Stimulated activated naive B cell treated with anti-CD40 and anti-IgM and Interleukin-4, amounts not matched to agents 10 μg/mL and 1 μg/mL and 100 μg/mL, for 72 hours (primary cell): ENCODE measurements at regions not wholly inside any gene's neighbourhood (a gene's known extent, or its start where the extent isn't known, plus 50 kb on each side); places are given as distances from the start of the nearest gene placed in this dataset.
"Not testable (repeated sequence)": the region's sequence is repeated elsewhere in the genome, so short reads cannot be mapped to it uniquely, and the experiment has no call there.

ENCODE experiments used
- ATAC-seq, 2 donors: fragments of 150-1000 bp; cut with Tn5 transposase; replicated peaks; 2 replicates each; pipeline ENCODE4 v1.10.0; 2021; ENCODE audit warnings: moderate library complexity in 1 of 2
- DNase-seq: peaks from one replicate; pipeline ENCODE4 v3.0.0; 2021
- H3K27ac Mint-ChIP-seq: one replicate; pipeline ENCODE4 v1.8.0; 2022; ENCODE audit warnings: mild to moderate bottlenecking, mixed read lengths
- H3K27me3 Mint-ChIP-seq, 2 donors: one replicate each; pipeline ENCODE4 v1.8.0; 2022; ENCODE audit warnings: mixed read lengths in 2 of 2
- H3K36me3 Mint-ChIP-seq, 2 donors: one replicate each; pipeline ENCODE4 v1.8.0; 2022; ENCODE audit warnings: mixed read lengths in 2 of 2, mild to moderate bottlenecking in 1 of 2
- H3K4me1 Mint-ChIP-seq, 2 donors: one replicate each; pipeline ENCODE4 v1.8.0; 2022; ENCODE audit warnings: mixed read lengths in 2 of 2, mild to moderate bottlenecking in 1 of 2
- H3K4me3 Mint-ChIP-seq, 2 donors: one replicate each; pipeline ENCODE4 v1.8.0; 2022; ENCODE audit warnings: mild to moderate bottlenecking in 2 of 2, mixed read lengths in 2 of 2, moderate library complexity in 1 of 2
- H3K9me3 Mint-ChIP-seq, 2 donors: one replicate each; pipeline ENCODE4 v1.8.0; 2022; ENCODE audit warnings: mixed read lengths in 2 of 2, mild to moderate bottlenecking in 1 of 2

DNA sequence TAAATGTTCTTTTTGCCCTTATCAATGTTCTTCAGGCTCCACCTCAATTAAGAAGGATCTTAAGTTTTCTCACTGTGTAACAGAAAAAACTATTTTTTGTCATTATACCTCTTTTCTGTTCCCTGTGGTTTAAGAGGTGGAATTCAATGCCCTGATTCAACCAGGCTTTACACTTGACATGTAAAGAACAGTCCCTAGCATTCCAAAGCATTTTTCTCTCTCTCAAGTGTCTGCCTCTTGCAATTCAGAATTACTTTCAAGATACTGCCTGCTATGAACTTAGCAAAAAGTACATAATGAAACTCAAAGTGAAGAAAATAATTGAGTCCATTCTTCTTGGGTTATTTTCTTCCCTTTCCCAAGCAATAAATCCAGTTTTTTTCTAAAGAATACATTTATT is 160.6 kb upstream of the NOL4 start:
- no peak for ATAC-seq
- Mint-ChIP-seq H3K9me3 (peaks cover 0 to 6% of the 10 kb centered on the region in 2 donors), H3K27ac (no peak overlapping the region), H3K4me1 (no peaks in the 10 kb centered on the region), H3K36me3 (no peaks in the 10 kb centered on the region), H3K27me3 (no peaks in the 10 kb centered on the region), H3K4me3 (no peak overlapping the region)
- DNase-seq, result no peak

DNA sequence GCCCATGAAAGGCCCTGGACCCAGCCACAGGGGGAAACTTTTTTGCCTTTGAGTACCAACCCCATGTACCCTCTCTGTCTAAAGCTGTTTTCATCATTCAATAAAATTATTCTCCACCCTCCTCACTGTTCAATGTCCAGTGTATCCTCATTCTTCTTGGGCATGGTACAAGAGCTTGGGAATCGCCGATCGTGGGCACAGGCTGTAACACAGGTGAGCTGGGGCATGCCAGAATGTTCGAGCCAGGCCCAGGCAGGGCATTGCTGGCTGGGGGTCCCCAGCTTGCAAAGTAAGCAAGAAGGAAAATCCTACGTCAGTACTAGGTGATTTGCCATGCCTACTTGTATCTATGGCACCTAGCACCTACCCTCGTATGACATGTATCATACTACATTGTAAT is 162.1 kb upstream of the NOL4 start:
- no peaks in the 10 kb centered on the region for H3K4me1 Mint-ChIP-seq
- H3K36me3 Mint-ChIP-seq, result no peaks in the 10 kb centered on the region
- no peak overlapping the region for H3K4me3 Mint-ChIP-seq
- DNase-seq (no peak), ATAC-seq (no peak)
- no peaks in the 10 kb centered on the region for H3K27me3 Mint-ChIP-seq
- H3K27ac Mint-ChIP-seq, result no peak overlapping the region
- H3K9me3 Mint-ChIP-seq, result peaks cover 0 to 6% of the 10 kb centered on the region in 2 donors

- H3K27ac Mint-ChIP-seq, result no peak overlapping the region
- no peak for DNase-seq
- H3K9me3 Mint-ChIP-seq, result peaks cover 0 to 6% of the 10 kb centered on the region in 2 donors
- H3K36me3 Mint-ChIP-seq, result no peaks in the 10 kb centered on the region
- ATAC-seq, result no peak
- H3K27me3 Mint-ChIP-seq, result no peaks in the 10 kb centered on the region
- H3K4me3 Mint-ChIP-seq, result no peak overlapping the region
- no peaks in the 10 kb centered on the region for H3K4me1 Mint-ChIP-seq
These were observed 172.7 kb upstream of the NOL4 start for GRCh38 chr18:34397286-34397896.

DNA sequence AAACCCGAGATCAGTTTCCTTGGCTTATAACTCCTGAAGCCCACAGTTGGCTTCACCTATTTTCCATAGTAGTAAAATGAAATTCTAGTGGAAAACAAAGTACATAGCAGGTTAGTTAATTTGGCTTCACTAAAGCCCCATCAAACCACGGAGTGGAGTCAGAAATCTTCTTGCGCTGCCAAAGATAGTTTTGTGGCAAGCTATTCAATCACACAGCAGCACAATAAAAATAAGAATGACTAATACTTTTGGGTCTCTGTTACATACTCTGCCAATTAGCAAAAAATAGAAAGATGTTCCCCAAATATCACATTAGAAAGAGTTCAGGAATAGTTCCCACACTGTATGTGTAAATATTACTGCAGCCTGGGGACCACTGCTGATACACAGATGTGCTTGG is 175.2 kb upstream of the NOL4 start:
- no peaks in the 10 kb centered on the region for H3K36me3 Mint-ChIP-seq
- peaks cover 0 to 2% of the 10 kb centered on the region in 2 donors for H3K9me3 Mint-ChIP-seq

GRCh38 chr18:34400834-34401233 is 176.1 kb upstream of the NOL4 start:
- Mint-ChIP-seq H3K4me3 (no peak overlapping the region), H3K36me3 (no peaks in the 10 kb centered on the region), H3K27ac (no peak overlapping the region), H3K27me3 (no peaks in the 10 kb centered on the region), H3K9me3 (peaks cover 0 to 2% of the 10 kb centered on the region in 2 donors), H3K4me1 (no peaks in the 10 kb centered on the region)
- ATAC-seq, result no peak
- no peak for DNase-seq

More for the DNA sequence above, 175.2 kb upstream of the NOL4 start:
- no peaks in the 10 kb centered on the region for H3K27me3 Mint-ChIP-seq
- H3K4me3 Mint-ChIP-seq, result no peak overlapping the region
- ATAC-seq, result no peak
- H3K4me1 Mint-ChIP-seq, result no peaks in the 10 kb centered on the region
- DNase-seq, result no peak
- no peak overlapping the region for H3K27ac Mint-ChIP-seq

DNA sequence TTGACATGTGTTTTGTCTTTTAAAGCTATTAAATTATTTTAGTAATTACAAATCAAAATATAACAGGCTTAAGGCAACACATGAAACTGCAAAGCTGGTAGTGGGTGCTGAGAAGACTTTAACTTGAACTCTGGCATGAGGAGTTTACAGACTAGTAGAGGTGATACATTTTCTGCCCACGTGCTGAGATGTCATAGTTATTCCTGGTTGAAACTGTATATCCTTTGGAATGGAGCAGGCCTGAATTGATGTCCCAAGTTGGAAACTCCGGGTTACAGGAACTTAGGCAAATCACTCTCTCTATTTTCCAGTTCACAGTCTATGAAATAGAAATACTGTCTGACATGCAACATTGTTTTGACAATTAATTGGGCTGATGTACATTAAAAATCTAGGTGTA is 177.1 kb upstream of the NOL4 start:
- no peaks in the 10 kb centered on the region for H3K4me1 Mint-ChIP-seq
- H3K36me3 Mint-ChIP-seq, result no peaks in the 10 kb centered on the region
- DNase-seq, result no peak
- no peak for ATAC-seq
- H3K4me3 Mint-ChIP-seq, result no peak overlapping the region
- H3K27ac Mint-ChIP-seq, result no peak overlapping the region
- H3K9me3 Mint-ChIP-seq, result peaks cover 0 to 2% of the 10 kb centered on the region in 2 donors
- H3K27me3 Mint-ChIP-seq, result no peaks in the 10 kb centered on the region

DNA sequence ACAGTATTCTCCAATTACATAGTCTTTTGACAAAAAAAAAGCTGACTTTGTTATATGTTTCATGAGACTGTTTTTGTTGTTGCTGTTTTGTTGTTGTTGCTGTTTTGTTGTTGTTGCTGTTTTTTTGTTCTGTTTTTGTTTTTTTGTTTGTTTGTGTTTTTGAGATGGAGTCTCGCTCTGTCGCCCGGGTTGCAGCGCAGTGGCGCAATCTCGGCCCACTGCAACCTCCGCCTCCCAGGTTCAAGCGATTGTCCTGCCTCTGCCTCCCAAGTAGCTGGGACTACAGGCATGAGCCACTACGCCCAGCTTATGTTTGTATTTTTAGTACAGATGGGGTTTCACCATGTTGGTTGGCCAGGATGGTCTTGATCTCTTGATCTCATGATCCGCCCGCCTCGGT is 182.8 kb upstream of the NOL4 start:
- H3K36me3 Mint-ChIP-seq, H3K27ac Mint-ChIP-seq, DNase-seq, ATAC-seq, H3K4me1 Mint-ChIP-seq, H3K9me3 Mint-ChIP-seq, H3K4me3 Mint-ChIP-seq, H3K27me3 Mint-ChIP-seq: not testable (repeated sequence)

DNA sequence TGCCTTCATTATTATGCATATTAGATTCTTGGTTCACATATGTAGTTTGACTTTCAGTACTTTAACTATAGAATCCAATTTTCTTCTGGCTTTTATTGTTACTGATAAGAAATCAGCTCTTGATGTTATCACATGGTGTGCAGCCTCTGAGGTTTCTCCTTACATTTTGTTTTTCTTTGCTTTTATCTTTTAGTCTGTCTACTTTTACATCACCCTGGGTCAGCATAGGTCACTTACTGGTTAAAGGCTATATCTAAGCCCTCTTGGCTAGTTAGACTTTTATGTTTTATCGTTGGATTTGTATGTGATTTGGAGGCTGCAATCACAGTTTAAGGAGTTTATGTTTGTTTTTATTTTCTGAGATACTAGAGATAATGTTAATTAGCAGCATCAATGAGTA is 187.2 kb upstream of the NOL4 start:
- ATAC-seq (no peak), DNase-seq (no peak)
- H3K9me3 Mint-ChIP-seq, result peaks cover 0 to 3% of the 10 kb centered on the region in 2 donors
- H3K27me3 Mint-ChIP-seq, result no peaks in the 10 kb centered on the region
- no peak overlapping the region for H3K4me3 Mint-ChIP-seq
- H3K27ac Mint-ChIP-seq, result no peak overlapping the region
- no peaks in the 10 kb centered on the region for H3K36me3 Mint-ChIP-seq
- no peaks in the 10 kb centered on the region for H3K4me1 Mint-ChIP-seq

DNA sequence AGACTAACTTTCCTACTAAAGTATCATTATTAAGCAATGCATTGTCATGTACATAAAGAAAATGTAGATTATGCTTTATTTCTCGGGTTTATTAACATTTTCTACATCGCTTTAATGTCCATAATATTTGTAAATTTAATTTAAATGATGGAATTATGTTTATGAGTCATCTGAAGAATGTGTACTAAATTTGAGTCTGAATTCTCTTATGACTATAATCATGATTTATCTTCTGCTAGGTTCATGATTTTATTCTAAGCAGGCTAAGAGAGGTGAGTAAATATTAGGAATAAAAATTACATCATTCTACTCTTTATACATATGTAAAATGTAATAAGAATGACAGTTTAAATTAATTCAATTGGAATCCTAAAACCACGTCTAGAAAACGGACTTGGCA is 206.3 kb upstream of the NOL4 start:
- peaks cover 6 to 9% of the 10 kb centered on the region in 2 donors for H3K9me3 Mint-ChIP-seq
- H3K27ac Mint-ChIP-seq, result no peak overlapping the region
- H3K27me3 Mint-ChIP-seq, result no peaks in the 10 kb centered on the region
- ATAC-seq (no peak), DNase-seq (no peak)
- H3K4me3 Mint-ChIP-seq, result no peak overlapping the region
- H3K4me1 Mint-ChIP-seq, result no peaks in the 10 kb centered on the region
- no peaks in the 10 kb centered on the region for H3K36me3 Mint-ChIP-seq

- ATAC-seq, result no peak
- no peak overlapping the region for H3K4me3 Mint-ChIP-seq
- H3K36me3 Mint-ChIP-seq, result no peaks in the 10 kb centered on the region
- DNase-seq, result no peak
- no peak overlapping the region for H3K27ac Mint-ChIP-seq
- no peaks in the 10 kb centered on the region for H3K4me1 Mint-ChIP-seq
- peaks cover 4 to 5% of the 10 kb centered on the region in 2 donors for H3K9me3 Mint-ChIP-seq
- no peaks in the 10 kb centered on the region for H3K27me3 Mint-ChIP-seq
These were observed 219.9 kb upstream of the NOL4 start for GRCh38 chr18:34444622-34445021.

DNA sequence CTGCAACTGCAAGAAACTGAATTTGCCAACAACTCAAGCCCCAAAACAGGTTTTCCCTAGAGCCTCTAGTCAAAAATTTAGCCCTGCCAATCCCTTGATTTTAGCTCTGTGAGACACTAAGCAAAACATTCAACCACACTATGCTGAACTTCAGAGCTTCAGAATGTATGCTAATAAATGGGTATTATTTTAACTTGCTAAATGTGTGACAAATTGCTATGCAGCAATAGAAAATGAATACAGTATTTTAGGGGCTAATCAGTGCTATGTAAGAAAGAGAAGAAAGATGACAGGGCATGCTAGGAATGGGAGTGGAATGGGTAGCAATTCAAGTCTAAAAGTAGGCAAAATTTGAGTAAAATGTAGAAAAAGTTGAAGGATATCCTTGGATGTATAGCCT is 223.9 kb upstream of the NOL4 start:
- no peak overlapping the region for H3K27ac Mint-ChIP-seq
- H3K36me3 Mint-ChIP-seq, result no peaks in the 10 kb centered on the region
- H3K27me3 Mint-ChIP-seq, result no peaks in the 10 kb centered on the region
- H3K9me3 Mint-ChIP-seq, result peaks cover 3 to 4% of the 10 kb centered on the region in 2 donors
- ATAC-seq (no peak), DNase-seq (no peak)
- no peaks in the 10 kb centered on the region for H3K4me1 Mint-ChIP-seq
- no peak overlapping the region for H3K4me3 Mint-ChIP-seq

- Mint-ChIP-seq H3K27ac (no peak overlapping the region), H3K4me1 (no peaks in the 10 kb centered on the region)
- no peak for ATAC-seq
These were observed 233.0 kb upstream of the NOL4 start for GRCh38 chr18:34457761-34458160.

DNA sequence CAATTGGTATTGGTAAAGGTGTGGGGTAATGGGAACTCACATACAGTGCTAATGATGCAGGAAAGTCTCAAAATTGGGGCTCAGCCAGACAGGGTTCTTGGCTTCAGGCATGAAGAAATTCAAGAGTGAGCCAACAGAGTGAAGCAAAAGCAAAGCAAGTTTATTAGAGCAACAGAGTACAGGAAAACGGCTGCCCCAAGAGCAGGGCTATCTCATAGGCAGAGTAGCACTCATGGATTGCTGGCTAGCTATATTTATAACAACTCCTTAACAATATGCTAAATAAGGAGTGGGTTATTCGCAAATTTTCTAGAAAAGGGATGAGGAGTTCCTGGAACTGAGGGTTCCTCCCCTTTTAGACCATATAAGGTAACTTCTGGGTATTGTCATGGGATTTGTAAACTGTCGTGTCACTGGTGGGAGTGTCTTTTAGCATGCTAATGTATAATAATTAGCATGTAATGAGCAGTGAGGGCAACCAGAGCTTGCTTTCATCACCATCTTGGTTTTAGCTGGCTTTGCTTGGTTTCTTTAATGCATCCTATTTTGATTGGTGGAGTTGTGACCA is 233.8 kb upstream of the NOL4 start:
- Mint-ChIP-seq H3K4me3 (no peak overlapping the region), H3K36me3 (no peaks in the 10 kb centered on the region), H3K4me1 (no peaks in the 10 kb centered on the region), H3K9me3 (peaks cover 4 to 8% of the 10 kb centered on the region in 2 donors), H3K27me3 (no peaks in the 10 kb centered on the region), H3K27ac (no peak overlapping the region)
- no peak for DNase-seq
- ATAC-seq, result no peak

More at GRCh38 chr18:34457761-34458160, 233.0 kb upstream of the NOL4 start:
- Mint-ChIP-seq H3K9me3 (peaks cover 4 to 7% of the 10 kb centered on the region in 2 donors), H3K4me3 (no peak overlapping the region), H3K36me3 (no peaks in the 10 kb centered on the region), H3K27me3 (no peaks in the 10 kb centered on the region)
- DNase-seq, result no peak

GRCh38 chr18:34461266-34461665 is 236.6 kb upstream of the NOL4 start:
- Mint-ChIP-seq H3K4me1 (no peaks in the 10 kb centered on the region), H3K9me3 (peaks cover 4 to 11% of the 10 kb centered on the region in 2 donors), H3K4me3 (no peak overlapping the region), H3K27ac (no peak overlapping the region), H3K36me3 (no peaks in the 10 kb centered on the region), H3K27me3 (no peaks in the 10 kb centered on the region)
- no peak for ATAC-seq
- DNase-seq, result no peak

GRCh38 chr18:34467058-34467457 is 242.3 kb upstream of the NOL4 start:
- DNase-seq, result no peak
- H3K9me3 Mint-ChIP-seq, result peaks cover 0 to 7% of the 10 kb centered on the region in 2 donors
- H3K4me1 Mint-ChIP-seq, result no peaks in the 10 kb centered on the region
- H3K4me3 Mint-ChIP-seq, result no peak overlapping the region
- H3K27ac Mint-ChIP-seq, result no peak overlapping the region
- H3K36me3 Mint-ChIP-seq, result no peaks in the 10 kb centered on the region
- no peak for ATAC-seq
- H3K27me3 Mint-ChIP-seq, result no peaks in the 10 kb centered on the region
